Peyer's patch (tissue), 4 donors: ENCODE measurements at regions not wholly inside any gene's neighbourhood (a gene's known extent, or its start where the extent isn't known, plus 50 kb on each side); places are given as distances from the start of the nearest gene placed in this dataset.

ENCODE experiments used
- POLR2A ChIP-seq, 2 donors: fragments of 450-650 bp; IDR thresholded peaks; one replicate each; pipeline ENCODE4 v1.5.1; 2017; ENCODE audit warnings: antibody characterized with exemption in 2 of 2, mild to moderate bottlenecking in 2 of 2, moderate library complexity in 2 of 2
- TF ChIP-seq, protein P1 (sequence below), 6 experiments: fragments of 450-650 bp in 4 of 6; fragments of 200-600 bp in 2 of 6; sonication (generic) in 1 of 6; IDR thresholded peaks; one replicate each; pipeline ENCODE4 v1.5.1; 2017 to 2019; ENCODE audit warnings: antibody characterized with exemption in 6 of 6, mild to moderate bottlenecking in 3 of 6, moderate library complexity in 1 of 6

DNA sequence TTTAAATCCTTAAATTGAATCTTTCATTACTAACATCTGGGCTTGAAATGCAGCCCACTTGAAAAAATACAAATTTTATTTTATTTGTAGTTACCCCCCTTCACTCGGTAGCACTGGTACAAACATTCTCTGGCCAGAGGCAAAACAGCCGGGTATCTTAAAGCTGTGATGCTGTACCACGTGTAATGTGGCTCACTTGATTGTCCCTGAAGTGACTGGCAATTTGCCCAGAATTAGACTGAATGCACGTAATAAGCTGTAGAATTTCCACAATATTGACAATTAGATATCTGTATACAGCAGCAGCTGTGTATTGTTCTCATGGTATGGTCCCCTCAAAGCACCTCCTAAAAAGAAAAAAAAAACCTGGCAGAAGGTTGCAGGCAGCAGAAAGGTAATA is 192.8 kb upstream of the TBC1D5 start:
- TF ChIP-seq, protein P1, sequence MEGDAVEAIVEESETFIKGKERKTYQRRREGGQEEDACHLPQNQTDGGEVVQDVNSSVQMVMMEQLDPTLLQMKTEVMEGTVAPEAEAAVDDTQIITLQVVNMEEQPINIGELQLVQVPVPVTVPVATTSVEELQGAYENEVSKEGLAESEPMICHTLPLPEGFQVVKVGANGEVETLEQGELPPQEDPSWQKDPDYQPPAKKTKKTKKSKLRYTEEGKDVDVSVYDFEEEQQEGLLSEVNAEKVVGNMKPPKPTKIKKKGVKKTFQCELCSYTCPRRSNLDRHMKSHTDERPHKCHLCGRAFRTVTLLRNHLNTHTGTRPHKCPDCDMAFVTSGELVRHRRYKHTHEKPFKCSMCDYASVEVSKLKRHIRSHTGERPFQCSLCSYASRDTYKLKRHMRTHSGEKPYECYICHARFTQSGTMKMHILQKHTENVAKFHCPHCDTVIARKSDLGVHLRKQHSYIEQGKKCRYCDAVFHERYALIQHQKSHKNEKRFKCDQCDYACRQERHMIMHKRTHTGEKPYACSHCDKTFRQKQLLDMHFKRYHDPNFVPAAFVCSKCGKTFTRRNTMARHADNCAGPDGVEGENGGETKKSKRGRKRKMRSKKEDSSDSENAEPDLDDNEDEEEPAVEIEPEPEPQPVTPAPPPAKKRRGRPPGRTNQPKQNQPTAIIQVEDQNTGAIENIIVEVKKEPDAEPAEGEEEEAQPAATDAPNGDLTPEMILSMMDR (IDR thresholded peaks at IDR 0.05): no peak
- TF ChIP-seq POLR2A (IDR thresholded peaks at IDR 0.05): no peak
